ENCODE measurements at regions not wholly inside any gene's neighbourhood (a gene's known extent, or its start where the extent isn't known, plus 50 kb on each side); places are given as distances from the start of the nearest gene placed in this dataset.
"Not testable (repeated sequence)": the region's sequence is repeated elsewhere in the genome, so short reads cannot be mapped to it uniquely, and the experiment has no call there.

DNA sequence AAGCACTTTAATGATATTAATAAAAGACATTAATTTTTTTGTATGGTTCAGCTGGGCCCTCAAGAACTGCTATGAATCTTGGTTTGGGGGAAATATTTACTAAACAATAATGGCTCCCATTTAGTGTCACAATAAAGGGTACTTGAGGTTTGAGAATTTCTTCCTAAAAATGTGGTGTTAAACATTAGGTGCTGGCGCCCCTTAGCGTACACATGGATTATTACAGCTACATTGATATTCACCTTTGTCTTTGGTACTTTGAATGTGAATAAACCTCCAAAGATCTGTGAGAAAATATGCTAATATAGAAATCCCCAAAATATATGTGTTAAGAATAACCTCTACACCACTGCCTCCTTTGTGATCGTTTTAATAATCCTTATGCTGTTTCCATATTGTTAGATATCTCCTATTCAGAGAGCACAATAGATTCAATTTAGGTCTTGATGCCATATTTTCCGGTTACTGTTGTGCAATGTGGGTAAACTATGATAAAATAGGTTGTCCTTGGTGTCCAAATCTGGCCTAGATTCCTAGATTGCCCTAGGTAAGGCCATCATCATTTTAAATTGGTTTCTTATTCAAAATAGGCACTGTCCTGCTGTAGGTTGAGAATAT lies 161.8 kb upstream of the CACNA2D1 start:
- Histone ChIP-seq H3K27ac (ENCODE audit: low read depth, low read length) (no peak overlapping the region), H3K4me1 (ENCODE audit: control insufficient read depth in 3 of 3, insufficient read depth in 3 of 3, low read length in 3 of 3) (no peaks in the 10 kb centered on the region), H3K9me3 (ENCODE audit: control insufficient read depth in 3 of 3, low read length in 3 of 3) (no peaks in the 10 kb centered on the region), H3K4me3 (ENCODE audit: low read length in 3 of 3) (no peak overlapping the region), H3K9ac (ENCODE audit: low read depth in 1 of 3, low read length in 3 of 3) (no peak overlapping the region), H3K27me3 (ENCODE audit: control insufficient read depth in 3 of 3, insufficient read depth in 3 of 3, low read length in 3 of 3) (no peaks in the 10 kb centered on the region), H3K36me3 (ENCODE audit: control insufficient read depth in 3 of 3, insufficient read depth in 3 of 3, low read length in 3 of 3) (no peaks in the 10 kb centered on the region)

DNA sequence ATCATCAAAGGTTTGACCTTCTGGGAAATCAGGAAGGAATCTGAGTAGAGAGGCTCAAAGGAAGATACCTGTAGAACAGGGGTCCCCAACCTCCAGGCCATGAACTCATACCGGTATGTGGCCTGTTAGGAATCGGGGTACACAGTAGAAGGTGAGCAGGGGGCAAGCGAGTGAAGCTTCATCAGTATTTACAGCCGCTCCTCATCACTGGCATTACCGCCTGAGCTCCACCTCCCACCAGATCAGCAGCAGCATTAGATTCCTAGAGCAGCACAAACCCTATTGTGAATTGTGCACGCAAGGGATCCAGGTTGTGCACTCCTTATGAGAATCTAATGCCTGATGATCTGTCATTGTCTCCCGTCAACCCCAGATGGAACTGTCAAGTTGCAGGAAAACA lies 158.5 kb upstream of the CACNA2D1 start:
- Histone ChIP-seq H3K36me3 (ENCODE audit: control insufficient read depth in 3 of 3, insufficient read depth in 3 of 3, low read length in 3 of 3) (no peaks in the 10 kb centered on the region), H3K4me3 (ENCODE audit: low read length in 3 of 3) (no peak overlapping the region), H3K4me1 (ENCODE audit: control insufficient read depth in 3 of 3, insufficient read depth in 3 of 3, low read length in 3 of 3) (no peaks in the 10 kb centered on the region), H3K9me3 (ENCODE audit: control insufficient read depth in 3 of 3, low read length in 3 of 3) (no peaks in the 10 kb centered on the region), H3K27ac (ENCODE audit: low read depth, low read length) (no peak overlapping the region), H3K9ac (ENCODE audit: low read depth in 1 of 3, low read length in 3 of 3) (no peak overlapping the region), H3K27me3 (ENCODE audit: control insufficient read depth in 3 of 3, insufficient read depth in 3 of 3, low read length in 3 of 3) (no peaks in the 10 kb centered on the region)

DNA sequence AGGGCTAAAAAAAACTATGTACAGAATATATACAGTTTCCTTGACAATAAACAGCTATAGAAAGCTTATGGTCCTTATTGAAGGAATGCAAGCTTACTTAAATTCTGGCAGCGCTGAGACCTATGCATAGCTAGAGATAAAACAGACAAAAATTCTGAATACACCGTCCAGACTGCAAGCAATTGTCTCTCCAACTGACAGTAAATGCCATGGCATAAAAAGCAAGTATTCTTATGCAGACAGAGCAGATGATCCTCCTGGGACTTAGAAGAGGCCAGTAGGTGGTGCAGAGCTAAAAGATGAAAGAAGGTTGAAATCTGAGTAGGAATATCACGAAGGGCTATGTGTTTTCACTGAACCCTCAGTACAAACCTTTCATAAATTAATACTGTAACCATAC lies 157.0 kb upstream of the CACNA2D1 start:
- H3K9ac ChIP-seq (ENCODE audit: low read depth in 1 of 3, low read length in 3 of 3) = no peak overlapping the region
- no peaks in the 10 kb centered on the region for H3K36me3 ChIP-seq (ENCODE audit: control insufficient read depth in 3 of 3, insufficient read depth in 3 of 3, low read length in 3 of 3)
- no peaks in the 10 kb centered on the region for H3K4me1 ChIP-seq (ENCODE audit: control insufficient read depth in 3 of 3, insufficient read depth in 3 of 3, low read length in 3 of 3)
- no peaks in the 10 kb centered on the region for H3K27me3 ChIP-seq (ENCODE audit: control insufficient read depth in 3 of 3, insufficient read depth in 3 of 3, low read length in 3 of 3)
- no peak overlapping the region for H3K4me3 ChIP-seq (ENCODE audit: low read length in 3 of 3)
- no peaks in the 10 kb centered on the region for H3K9me3 ChIP-seq (ENCODE audit: control insufficient read depth in 3 of 3, low read length in 3 of 3)
- no peak overlapping the region for H3K27ac ChIP-seq (ENCODE audit: low read depth, low read length)

DNA sequence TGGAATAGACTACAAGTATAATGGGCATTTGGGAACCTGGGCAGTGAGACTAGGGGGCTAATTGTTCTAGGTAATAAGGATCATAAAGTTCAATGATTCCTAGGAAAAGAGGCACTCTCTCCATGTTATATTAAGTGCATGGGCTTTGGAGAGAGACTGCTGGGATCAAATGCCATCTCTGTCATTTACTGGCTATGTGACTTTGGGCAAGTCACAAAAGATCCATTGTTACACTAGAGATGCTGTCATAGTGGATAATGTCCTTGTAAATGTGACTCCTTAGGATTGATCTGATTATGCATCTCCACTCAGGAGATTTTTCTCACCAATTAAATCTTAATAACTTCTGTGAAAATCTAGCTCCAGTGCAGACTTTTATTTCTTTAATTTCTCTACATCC lies 156.3 kb upstream of the CACNA2D1 start:
- H3K27me3 ChIP-seq (ENCODE audit: control insufficient read depth in 3 of 3, insufficient read depth in 3 of 3, low read length in 3 of 3) = no peaks in the 10 kb centered on the region
- H3K9ac ChIP-seq (ENCODE audit: low read depth in 1 of 3, low read length in 3 of 3) = no peak overlapping the region
- H3K27ac ChIP-seq (ENCODE audit: low read depth, low read length) = no peak overlapping the region
- no peaks in the 10 kb centered on the region for H3K36me3 ChIP-seq (ENCODE audit: control insufficient read depth in 3 of 3, insufficient read depth in 3 of 3, low read length in 3 of 3)
- no peaks in the 10 kb centered on the region for H3K9me3 ChIP-seq (ENCODE audit: control insufficient read depth in 3 of 3, low read length in 3 of 3)
- no peak overlapping the region for H3K4me3 ChIP-seq (ENCODE audit: low read length in 3 of 3)
- no peaks in the 10 kb centered on the region for H3K4me1 ChIP-seq (ENCODE audit: control insufficient read depth in 3 of 3, insufficient read depth in 3 of 3, low read length in 3 of 3)

DNA sequence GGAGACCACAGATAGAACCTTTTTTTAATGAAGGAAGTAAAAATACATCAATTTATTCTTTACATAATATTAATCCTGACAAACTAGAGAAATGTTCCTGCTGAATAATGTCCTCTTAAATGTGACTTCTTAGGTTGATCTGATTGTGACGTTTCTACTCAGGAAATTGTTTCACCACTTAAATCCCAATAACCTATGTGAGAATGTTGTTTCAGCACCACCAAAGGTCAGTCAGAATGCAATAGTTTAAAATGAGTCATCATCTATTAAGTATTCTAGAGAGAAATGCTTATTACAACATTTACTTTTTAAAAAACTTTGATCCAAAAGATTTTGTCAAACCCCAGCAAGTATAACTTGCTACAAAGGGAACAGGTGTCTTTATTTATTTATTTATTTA lies 155.4 kb upstream of the CACNA2D1 start:
- no peaks in the 10 kb centered on the region for H3K36me3 ChIP-seq (ENCODE audit: control insufficient read depth in 3 of 3, insufficient read depth in 3 of 3, low read length in 3 of 3)
- H3K9ac ChIP-seq (ENCODE audit: low read depth in 1 of 3, low read length in 3 of 3) = no peak overlapping the region
- no peaks in the 10 kb centered on the region for H3K27me3 ChIP-seq (ENCODE audit: control insufficient read depth in 3 of 3, insufficient read depth in 3 of 3, low read length in 3 of 3)
- no peaks in the 10 kb centered on the region for H3K9me3 ChIP-seq (ENCODE audit: control insufficient read depth in 3 of 3, low read length in 3 of 3)
- peaks cover 0 to 4% (median 0%) of the 10 kb centered on the region in 3 donors for H3K4me1 ChIP-seq (ENCODE audit: control insufficient read depth in 3 of 3, insufficient read depth in 3 of 3, low read length in 3 of 3)
- no peak overlapping the region for H3K4me3 ChIP-seq (ENCODE audit: low read length in 3 of 3)
- H3K27ac ChIP-seq (ENCODE audit: low read depth, low read length) = no peak overlapping the region

DNA sequence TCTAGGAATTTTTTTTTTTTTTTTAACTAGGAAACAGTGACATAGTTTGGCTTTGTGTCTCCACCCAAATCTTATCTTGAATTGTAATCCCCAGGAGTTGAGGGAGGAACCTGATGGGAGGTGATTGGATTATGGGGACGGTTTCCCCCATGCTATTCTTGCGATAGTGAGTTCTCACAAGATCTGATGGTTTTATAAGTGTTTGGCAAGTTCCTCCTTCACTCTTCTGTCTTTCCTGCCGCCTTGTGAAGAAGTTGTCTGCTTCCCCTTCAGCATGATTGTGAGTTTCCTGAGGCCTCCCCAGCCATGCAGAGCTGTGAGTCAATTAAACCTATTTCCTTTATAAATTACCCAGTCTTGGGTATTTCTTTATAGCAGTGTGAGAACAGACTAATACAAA lies 152.2 kb upstream of the CACNA2D1 start:
- not testable (repeated sequence) for H3K9me3 ChIP-seq (ENCODE audit: control insufficient read depth in 3 of 3, low read length in 3 of 3); H3K36me3 ChIP-seq (ENCODE audit: control insufficient read depth in 3 of 3, insufficient read depth in 3 of 3, low read length in 3 of 3); H3K9ac ChIP-seq (ENCODE audit: low read depth in 1 of 3, low read length in 3 of 3); H3K27ac ChIP-seq (ENCODE audit: low read depth, low read length); H3K27me3 ChIP-seq (ENCODE audit: control insufficient read depth in 3 of 3, insufficient read depth in 3 of 3, low read length in 3 of 3); H3K4me3 ChIP-seq (ENCODE audit: low read length in 3 of 3); H3K4me1 ChIP-seq (ENCODE audit: control insufficient read depth in 3 of 3, insufficient read depth in 3 of 3, low read length in 3 of 3)

DNA sequence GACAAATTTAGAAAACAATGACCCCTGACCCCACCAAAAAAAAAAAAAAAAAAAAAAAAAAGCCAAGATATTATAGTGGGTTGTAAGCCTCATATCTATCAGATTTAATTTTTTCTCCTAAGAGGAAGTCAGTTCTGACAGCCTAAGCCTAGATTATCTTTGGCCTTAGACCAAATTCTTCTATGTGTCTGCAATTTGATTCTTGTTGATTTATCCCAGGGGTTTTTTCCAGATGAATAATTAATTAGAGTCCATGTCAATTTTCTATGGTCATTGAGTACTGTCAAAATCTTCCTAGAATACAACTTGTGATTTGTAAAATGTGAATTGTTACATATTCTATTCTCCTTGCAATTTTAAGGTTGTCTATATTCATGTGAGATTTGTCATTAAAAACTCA lies 151.6 kb upstream of the CACNA2D1 start:
- no peaks in the 10 kb centered on the region for H3K9me3 ChIP-seq (ENCODE audit: control insufficient read depth in 3 of 3, low read length in 3 of 3)
- H3K27me3 ChIP-seq (ENCODE audit: control insufficient read depth in 3 of 3, insufficient read depth in 3 of 3, low read length in 3 of 3) = no peaks in the 10 kb centered on the region
- no peaks in the 10 kb centered on the region for H3K36me3 ChIP-seq (ENCODE audit: control insufficient read depth in 3 of 3, insufficient read depth in 3 of 3, low read length in 3 of 3)

DNA sequence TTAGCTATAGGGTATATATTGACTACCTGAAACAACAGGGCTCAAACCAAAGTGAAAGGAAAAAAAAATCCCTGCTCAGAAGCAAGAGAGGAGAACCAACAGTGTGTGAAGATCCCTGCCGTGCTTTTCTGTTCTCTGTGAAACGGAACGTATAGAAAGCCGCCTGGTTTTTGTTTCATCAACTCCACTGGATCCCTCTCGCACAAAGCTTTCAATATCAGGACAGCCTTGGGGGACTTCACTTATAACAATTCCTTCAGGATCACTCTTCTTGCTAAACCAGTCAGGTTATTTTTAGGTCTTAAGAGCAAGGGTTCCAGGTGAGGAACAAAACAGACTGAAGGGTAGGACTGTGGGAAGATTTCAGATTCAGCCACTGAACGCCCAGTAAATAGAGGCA lies 151.1 kb upstream of the CACNA2D1 start:
- Histone ChIP-seq H3K4me3 (ENCODE audit: low read length in 3 of 3) (peak overlapping the region in 2 of 3 donors; percentile 17 to 22), H3K27me3 (ENCODE audit: control insufficient read depth in 3 of 3, insufficient read depth in 3 of 3, low read length in 3 of 3) (no peaks in the 10 kb centered on the region)

More for the DNA sequence above, 151.6 kb upstream of the CACNA2D1 start:
- H3K4me3 ChIP-seq (ENCODE audit: low read length in 3 of 3) = no peak overlapping the region
- H3K27ac ChIP-seq (ENCODE audit: low read depth, low read length) = no peak overlapping the region
- H3K9ac ChIP-seq (ENCODE audit: low read depth in 1 of 3, low read length in 3 of 3) = no peak overlapping the region
- H3K4me1 ChIP-seq (ENCODE audit: control insufficient read depth in 3 of 3, insufficient read depth in 3 of 3, low read length in 3 of 3) = peaks cover 0 to 4% (median 0%) of the 10 kb centered on the region in 3 donors

DNA sequence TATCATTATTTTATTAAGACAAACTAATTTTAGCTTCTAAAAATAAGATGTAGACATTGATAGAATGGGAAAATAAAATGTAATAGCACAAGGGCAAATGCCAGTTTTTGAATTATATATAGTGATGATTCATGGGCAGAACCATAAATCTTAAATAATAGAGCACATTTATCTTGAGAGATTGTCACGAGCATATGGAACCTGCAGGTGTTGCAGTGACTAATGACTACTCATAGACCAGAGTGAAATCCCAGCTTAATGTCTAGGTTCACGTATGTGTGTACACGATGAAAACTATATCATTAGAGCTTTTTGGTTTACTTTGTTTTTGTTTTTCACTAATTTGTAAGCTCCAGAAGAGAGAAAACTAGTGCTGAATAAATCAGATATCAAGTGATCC lies 150.2 kb upstream of the CACNA2D1 start:
- no peak overlapping the region for H3K27ac ChIP-seq (ENCODE audit: low read depth, low read length)
- H3K9me3 ChIP-seq (ENCODE audit: control insufficient read depth in 3 of 3, low read length in 3 of 3) = no peaks in the 10 kb centered on the region
- no peak overlapping the region for H3K4me3 ChIP-seq (ENCODE audit: low read length in 3 of 3)
- no peaks in the 10 kb centered on the region for H3K36me3 ChIP-seq (ENCODE audit: control insufficient read depth in 3 of 3, insufficient read depth in 3 of 3, low read length in 3 of 3)
- H3K27me3 ChIP-seq (ENCODE audit: control insufficient read depth in 3 of 3, insufficient read depth in 3 of 3, low read length in 3 of 3) = no peaks in the 10 kb centered on the region
- H3K4me1 ChIP-seq (ENCODE audit: control insufficient read depth in 3 of 3, insufficient read depth in 3 of 3, low read length in 3 of 3) = peaks cover 0 to 4% (median 0%) of the 10 kb centered on the region in 3 donors
- no peak overlapping the region for H3K9ac ChIP-seq (ENCODE audit: low read depth in 1 of 3, low read length in 3 of 3)

More for the DNA sequence above, 151.1 kb upstream of the CACNA2D1 start:
- Histone ChIP-seq H3K27ac (ENCODE audit: low read depth, low read length) (no peak overlapping the region), H3K9ac (ENCODE audit: low read depth in 1 of 3, low read length in 3 of 3) (peak overlapping the region; percentile 16 to 62 (median 41)), H3K9me3 (ENCODE audit: control insufficient read depth in 3 of 3, low read length in 3 of 3) (no peaks in the 10 kb centered on the region), H3K4me1 (ENCODE audit: control insufficient read depth in 3 of 3, insufficient read depth in 3 of 3, low read length in 3 of 3) (peaks cover 0 to 4% (median 0%) of the 10 kb centered on the region in 3 donors), H3K36me3 (ENCODE audit: control insufficient read depth in 3 of 3, insufficient read depth in 3 of 3, low read length in 3 of 3) (no peaks in the 10 kb centered on the region)

DNA sequence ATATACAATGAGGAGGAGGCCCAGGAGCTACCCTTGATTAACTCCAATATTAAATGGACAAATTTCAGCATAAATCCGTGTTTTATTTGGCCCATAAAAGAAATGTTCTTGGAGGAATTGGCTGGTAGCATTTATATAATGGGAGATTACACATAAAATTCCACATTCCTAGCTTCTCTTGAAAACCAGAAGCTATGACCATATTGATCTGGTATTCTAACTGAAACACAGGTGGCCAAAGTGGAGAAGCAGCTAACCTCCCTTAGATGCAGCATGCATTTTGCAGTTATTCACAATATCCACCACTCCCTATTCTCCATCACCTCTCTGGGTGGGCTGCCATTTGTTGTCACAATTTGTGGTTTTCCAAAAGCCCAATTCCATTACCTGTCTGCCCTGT lies 148.8 kb upstream of the CACNA2D1 start:
- Histone ChIP-seq H3K9ac (ENCODE audit: low read depth in 1 of 3, low read length in 3 of 3) (no peak overlapping the region), H3K4me1 (ENCODE audit: control insufficient read depth in 3 of 3, insufficient read depth in 3 of 3, low read length in 3 of 3) (peaks cover 0 to 4% (median 0%) of the 10 kb centered on the region in 3 donors), H3K27ac (ENCODE audit: low read depth, low read length) (no peak overlapping the region), H3K27me3 (ENCODE audit: control insufficient read depth in 3 of 3, insufficient read depth in 3 of 3, low read length in 3 of 3) (no peaks in the 10 kb centered on the region), H3K36me3 (ENCODE audit: control insufficient read depth in 3 of 3, insufficient read depth in 3 of 3, low read length in 3 of 3) (no peaks in the 10 kb centered on the region), H3K9me3 (ENCODE audit: control insufficient read depth in 3 of 3, low read length in 3 of 3) (no peaks in the 10 kb centered on the region), H3K4me3 (ENCODE audit: low read length in 3 of 3) (no peak overlapping the region)
